ENCODE measurements at regions not wholly inside any gene's neighbourhood (a gene's known extent, or its start where the extent isn't known, plus 50 kb on each side); places are given as distances from the start of the nearest gene placed in this dataset.

DNA sequence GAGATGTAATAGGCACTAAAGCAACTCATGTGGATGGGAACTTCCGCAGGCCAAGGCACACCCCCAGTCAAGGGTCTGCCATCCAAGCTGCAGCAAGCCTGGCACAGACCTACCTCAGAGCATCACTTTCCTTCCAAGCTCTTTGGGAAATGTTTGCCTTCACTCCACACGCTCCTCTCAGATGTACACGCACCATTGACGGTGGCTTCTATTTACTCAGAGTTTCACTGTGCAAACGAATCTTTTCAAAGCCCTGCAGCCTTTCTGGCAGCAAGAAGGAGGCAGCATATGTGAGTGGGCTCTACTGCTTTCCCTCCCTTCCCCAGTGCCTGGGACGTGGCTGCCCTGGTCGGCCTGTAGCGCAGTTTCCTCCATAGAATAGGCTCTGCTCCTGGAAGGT is 60.9 kb upstream of the USP47 start:
- TF ChIP-seq, protein P1, sequence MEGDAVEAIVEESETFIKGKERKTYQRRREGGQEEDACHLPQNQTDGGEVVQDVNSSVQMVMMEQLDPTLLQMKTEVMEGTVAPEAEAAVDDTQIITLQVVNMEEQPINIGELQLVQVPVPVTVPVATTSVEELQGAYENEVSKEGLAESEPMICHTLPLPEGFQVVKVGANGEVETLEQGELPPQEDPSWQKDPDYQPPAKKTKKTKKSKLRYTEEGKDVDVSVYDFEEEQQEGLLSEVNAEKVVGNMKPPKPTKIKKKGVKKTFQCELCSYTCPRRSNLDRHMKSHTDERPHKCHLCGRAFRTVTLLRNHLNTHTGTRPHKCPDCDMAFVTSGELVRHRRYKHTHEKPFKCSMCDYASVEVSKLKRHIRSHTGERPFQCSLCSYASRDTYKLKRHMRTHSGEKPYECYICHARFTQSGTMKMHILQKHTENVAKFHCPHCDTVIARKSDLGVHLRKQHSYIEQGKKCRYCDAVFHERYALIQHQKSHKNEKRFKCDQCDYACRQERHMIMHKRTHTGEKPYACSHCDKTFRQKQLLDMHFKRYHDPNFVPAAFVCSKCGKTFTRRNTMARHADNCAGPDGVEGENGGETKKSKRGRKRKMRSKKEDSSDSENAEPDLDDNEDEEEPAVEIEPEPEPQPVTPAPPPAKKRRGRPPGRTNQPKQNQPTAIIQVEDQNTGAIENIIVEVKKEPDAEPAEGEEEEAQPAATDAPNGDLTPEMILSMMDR (conservative IDR thresholded peaks at IDR 0.05) = no peak
- no peak for TF ChIP-seq ZFX (IDR thresholded peaks at IDR 0.05)
- H3K27ac ChIP-seq = no peak overlapping the region

DNA sequence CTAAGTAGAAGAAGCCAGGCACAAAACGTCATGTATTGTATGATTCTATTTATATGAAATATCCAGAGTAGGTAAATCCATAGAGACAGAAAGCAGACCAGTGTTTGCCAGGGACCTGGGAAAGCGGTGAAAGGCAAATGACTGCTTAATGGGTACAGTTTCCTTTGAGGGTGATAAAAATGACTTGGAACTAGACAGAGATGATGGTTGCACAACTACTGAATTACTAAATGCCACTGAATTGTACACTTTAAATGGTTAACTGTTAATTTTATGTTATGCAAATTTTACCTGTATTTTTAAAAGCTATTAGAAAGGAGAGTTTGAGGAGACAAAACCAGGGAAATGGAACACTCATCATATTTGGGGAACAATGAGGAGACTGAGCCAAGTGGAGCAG is 61.8 kb upstream of the USP47 start:
- H3K27ac ChIP-seq = no peak overlapping the region
- no peak for TF ChIP-seq ZFX (IDR thresholded peaks at IDR 0.05)
- TF ChIP-seq, protein P1 (conservative IDR thresholded peaks at IDR 0.05) = no peak

DNA sequence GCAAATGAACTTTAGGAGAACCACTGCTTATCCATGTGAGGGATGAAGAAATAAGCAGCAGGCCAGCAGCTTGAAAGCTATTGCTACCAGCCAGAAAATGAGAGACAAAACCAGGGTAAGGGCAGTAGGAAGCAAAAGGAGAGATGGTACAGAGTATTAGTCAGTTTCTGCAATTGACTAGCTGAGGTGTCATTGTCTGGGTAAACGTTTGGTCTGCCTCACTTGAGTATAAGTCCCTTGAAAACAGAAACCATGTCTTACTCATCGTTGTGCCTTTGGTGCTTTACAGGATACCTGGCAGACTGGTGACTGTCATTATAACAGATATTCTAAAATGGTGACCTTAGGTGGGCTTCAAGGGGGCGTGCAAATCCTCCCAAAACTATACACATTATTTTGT is 63.9 kb upstream of the USP47 start:
- no peak overlapping the region for H3K27ac ChIP-seq
- TF ChIP-seq, protein P1 (conservative IDR thresholded peaks at IDR 0.05) = no peak
- no peak for TF ChIP-seq ZFX (IDR thresholded peaks at IDR 0.05)

DNA sequence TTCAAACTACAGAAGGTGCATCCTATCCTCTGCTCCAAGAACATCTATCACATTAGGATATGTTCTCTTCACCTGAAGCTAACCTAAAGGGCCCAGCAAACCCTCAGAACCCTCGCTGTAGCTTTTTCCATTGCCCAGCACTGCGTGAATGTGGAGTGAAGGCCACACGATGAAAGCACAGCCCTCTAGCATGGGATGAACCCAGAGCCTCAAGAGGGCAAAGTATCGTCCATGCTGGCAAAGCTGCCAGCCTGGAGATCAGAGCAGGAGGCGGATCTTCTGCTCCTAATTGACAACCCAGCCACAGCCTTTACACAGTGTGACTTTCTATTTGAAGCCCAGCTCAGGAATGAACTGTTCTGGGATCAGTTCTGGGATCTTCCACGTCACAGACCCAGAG is 65.1 kb upstream of the USP47 start:
- TF ChIP-seq, protein P1 (conservative IDR thresholded peaks at IDR 0.05) = no peak
- TF ChIP-seq ZFX (IDR thresholded peaks at IDR 0.05) = no peak
- no peak overlapping the region for H3K27ac ChIP-seq

DNA sequence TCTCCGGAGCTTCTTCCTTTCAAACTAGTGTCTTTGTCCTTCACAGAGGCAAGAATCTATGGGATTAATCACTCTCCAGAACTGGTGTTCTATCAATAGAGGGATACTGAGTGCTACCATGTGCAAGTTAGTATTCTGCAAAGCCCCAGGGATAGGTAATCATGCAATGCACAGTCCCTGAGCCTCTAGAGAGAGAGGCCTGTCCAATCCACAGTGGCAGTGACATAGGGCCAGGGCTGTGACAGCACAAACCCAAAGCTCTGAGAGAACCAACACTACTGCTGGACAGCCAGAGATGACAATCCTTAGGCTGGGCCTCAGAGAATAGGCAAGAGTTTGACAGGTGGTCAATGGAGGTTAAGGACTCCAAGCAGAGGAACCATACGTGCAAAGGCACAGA is 66.8 kb upstream of the USP47 start:
- H3K27ac ChIP-seq = no peak overlapping the region
- TF ChIP-seq, protein P1 (conservative IDR thresholded peaks at IDR 0.05) = no peak

DNA sequence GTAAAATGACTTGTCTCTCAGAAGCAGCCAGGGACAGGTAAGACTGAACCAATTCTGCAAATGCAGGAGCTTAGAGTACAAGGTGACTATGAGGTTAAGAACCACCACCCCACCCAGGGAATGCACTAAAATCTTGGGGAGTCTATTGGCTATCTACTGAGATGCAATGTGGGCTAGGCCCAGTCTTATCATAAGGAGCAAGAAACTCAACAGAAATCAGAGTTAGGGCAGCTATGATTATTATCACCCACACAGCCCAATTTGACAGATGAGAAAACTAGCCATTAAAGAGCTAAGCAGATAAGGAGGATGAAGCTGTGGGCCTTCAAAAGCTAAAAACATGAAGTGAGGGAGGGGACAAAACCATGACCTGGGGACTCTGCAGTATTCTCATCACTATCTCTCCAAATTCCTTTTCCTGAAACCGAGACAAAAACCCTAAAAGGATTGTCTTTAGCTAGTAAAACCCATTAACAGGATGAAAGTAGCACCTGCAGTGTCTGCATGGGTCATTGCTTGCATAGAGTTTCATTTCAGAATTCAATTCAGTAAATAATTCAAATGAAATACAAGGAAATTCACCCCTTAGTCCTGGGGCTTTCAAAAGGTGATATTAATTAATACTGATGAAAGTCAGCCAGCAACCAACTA is 68.8 kb upstream of the USP47 start:
- TF ChIP-seq, protein P1 (conservative IDR thresholded peaks at IDR 0.05) = no peak
- TF ChIP-seq ZFX (IDR thresholded peaks at IDR 0.05) = no peak
- H3K27ac ChIP-seq = no peak overlapping the region

DNA sequence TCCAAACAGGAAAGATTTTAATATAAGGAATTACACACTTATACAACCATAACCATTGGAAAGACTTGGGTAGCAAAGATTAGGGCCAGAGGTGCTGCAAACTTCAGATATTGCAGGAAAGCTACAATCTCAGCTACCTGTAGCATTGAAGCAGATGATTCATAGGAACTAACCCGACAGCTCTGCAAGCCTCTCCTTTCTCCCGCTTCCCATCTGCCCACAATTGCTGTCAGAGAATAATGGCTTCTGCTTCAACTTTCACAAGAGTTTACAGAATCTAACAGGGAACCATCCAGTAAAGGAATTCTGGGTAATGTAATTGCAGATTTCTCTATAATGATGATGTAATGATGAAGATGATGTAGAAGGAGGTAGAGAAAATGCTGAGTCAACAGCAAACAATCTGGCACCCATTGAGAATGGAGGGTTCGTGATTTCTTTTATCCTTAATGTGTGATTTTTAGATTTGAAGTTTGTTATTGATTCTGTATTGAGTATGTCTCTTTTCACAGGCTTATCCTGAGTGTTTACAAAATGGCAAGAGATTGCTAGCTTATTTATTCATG is 70.8 kb upstream of the USP47 start:
- no peak for TF ChIP-seq ZFX (IDR thresholded peaks at IDR 0.05)
- TF ChIP-seq, protein P1 (conservative IDR thresholded peaks at IDR 0.05) = no peak
- no peak overlapping the region for H3K27ac ChIP-seq

All from C4-2B (cell line).